RWPE1 (cell line): ENCODE measurements at regions not wholly inside any gene's neighbourhood (a gene's known extent, or its start where the extent isn't known, plus 50 kb on each side); places are given as distances from the start of the nearest gene placed in this dataset.

ENCODE experiments used
- CTCF ChIA-PET: fragments of 350-600 bp; sonication (Branson Sonifier 250); formaldehyde crosslinking; extraction: SDS; loops from one replicate; lab custom pipeline; 2021; lab: Yijun Ruan, JAX
- POLR2A ChIA-PET: fragments of 400-600 bp; formaldehyde crosslinking; extraction: SDS; loops from one replicate; lab custom pipeline; 2020; ENCODE audit warnings: antibody characterized with exemption; ENCODE audit not compliant: low non-redundant PET; lab: Yijun Ruan, JAX
- DNase-seq: peaks from one replicate; pipeline ENCODE4 v3.0.0; 2012; ENCODE audit warnings: low spot score
- H3K27ac ChIP-seq: fragments of 450-650 bp; 2 replicates; pipeline ENCODE4 v1.5.1; 2017
- TF ChIP-seq, protein P1 (sequence below): fragments of 450-650 bp; conservative IDR thresholded peaks from 2 replicates; pipeline ENCODE4 v1.5.1; 2017; ENCODE audit warnings: low read depth, mild to moderate bottlenecking

DNA sequence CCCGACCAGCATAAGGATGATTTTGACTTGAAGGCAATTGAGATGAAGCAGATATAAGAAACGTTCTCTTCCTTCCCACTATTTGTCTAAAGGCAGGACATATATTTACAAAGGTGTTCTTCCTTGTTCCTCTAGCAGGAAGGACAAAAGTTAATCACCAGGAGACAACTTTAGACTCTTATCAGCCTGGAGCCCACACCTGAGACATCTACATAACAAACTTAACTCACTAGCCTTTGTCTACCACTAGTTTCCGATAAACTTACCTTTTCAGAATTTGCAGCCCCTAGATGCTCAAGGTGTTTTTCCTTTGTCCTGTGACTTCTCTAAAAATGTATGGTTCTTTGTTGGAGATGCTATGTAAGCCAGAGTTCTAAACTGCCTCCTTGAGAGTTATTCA, 1047.8 kb upstream of the NXPH2 start:
- ChIA-PET POLR2A (no interaction called here), CTCF (no interaction called here)
- H3K27ac ChIP-seq: no peak overlapping the region
- DNase-seq: no peak
- TF ChIP-seq, protein P1, sequence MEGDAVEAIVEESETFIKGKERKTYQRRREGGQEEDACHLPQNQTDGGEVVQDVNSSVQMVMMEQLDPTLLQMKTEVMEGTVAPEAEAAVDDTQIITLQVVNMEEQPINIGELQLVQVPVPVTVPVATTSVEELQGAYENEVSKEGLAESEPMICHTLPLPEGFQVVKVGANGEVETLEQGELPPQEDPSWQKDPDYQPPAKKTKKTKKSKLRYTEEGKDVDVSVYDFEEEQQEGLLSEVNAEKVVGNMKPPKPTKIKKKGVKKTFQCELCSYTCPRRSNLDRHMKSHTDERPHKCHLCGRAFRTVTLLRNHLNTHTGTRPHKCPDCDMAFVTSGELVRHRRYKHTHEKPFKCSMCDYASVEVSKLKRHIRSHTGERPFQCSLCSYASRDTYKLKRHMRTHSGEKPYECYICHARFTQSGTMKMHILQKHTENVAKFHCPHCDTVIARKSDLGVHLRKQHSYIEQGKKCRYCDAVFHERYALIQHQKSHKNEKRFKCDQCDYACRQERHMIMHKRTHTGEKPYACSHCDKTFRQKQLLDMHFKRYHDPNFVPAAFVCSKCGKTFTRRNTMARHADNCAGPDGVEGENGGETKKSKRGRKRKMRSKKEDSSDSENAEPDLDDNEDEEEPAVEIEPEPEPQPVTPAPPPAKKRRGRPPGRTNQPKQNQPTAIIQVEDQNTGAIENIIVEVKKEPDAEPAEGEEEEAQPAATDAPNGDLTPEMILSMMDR: no peak

DNA sequence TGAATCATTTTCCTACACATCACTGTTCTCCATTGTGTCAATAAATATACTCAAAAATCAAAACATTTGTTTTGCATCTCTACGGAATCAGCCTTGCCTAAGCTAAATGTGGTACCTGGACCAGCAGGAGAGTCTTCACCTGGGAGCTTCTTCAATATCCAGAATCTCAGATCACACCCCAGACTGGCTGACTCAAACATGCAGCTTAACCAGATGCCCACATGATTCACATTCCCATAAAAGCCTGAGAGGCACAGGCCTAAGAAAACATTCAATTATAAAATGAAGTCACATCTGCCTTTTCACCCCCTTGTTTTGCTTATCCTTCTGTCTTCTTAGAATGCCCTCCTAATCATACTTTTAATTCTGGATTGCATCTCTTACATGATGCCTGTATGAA, 1045.5 kb upstream of the NXPH2 start:
- DNase-seq: no peak
- ChIA-PET POLR2A (no interaction called here), CTCF (no interaction called here)
- H3K27ac ChIP-seq: no peak overlapping the region
- TF ChIP-seq, protein P1: no peak

DNA sequence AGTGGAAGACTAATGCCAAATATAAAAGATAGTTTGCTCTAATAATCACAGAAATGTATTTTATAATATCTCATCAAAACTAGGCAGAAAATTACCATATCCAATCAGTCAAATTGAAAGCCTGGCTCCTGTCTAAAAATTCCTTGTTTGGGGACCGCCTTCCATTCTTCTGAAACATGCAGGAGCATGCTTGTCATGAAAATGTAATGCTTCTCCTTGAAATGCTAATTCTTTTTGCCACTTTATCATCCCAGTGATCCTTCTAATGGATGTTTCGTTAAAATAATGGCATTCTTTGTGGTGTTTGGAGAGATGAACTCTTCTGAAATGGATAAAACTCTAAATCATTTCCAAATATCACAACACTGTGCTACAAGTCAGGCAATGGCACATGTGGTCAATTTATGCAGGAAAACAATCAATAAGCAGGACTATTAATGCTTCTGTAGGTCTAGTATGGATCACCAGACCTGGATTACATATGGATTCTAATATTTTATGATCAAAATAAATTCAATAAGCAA, 1039.1 kb upstream of the NXPH2 start:
- no peak for DNase-seq
- no peak overlapping the region for H3K27ac ChIP-seq
- ChIA-PET POLR2A (no interaction called here), CTCF (no interaction called here)
- TF ChIP-seq, protein P1: no peak

DNA sequence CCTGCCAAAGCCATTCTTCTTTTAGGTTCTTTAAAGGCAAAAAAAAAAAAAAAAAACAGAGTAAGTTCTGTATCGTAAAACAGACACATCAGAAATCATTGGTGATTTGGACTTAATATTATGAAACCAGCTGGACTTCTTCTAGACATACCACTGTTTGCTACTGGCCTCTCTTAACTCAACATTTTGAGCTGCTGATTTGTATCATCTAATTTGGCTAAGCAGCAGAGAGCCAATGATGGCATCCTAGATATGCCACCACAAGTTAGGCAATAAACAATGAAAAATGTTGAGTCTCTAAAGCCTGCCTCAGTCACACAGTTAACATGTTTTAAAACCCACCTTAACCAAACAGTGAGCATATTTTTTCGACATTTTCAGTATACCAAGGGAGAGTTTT, 1034.3 kb upstream of the NXPH2 start:
- TF ChIP-seq, protein P1: no peak
- no peak for DNase-seq
- ChIA-PET POLR2A (no interaction called here), CTCF (interaction anchor here (0.7 kb wide), 1 partner anchor 26 kb away, joined by 6 read pairs; no protein-coding TSS in a partner anchor)
- H3K27ac ChIP-seq: no peak overlapping the region

GRCh38 chr2:139813340-139813739, 1033.2 kb upstream of the NXPH2 start:
- H3K27ac ChIP-seq: no peak overlapping the region
- POLR2A ChIA-PET: no interaction called here
- CTCF ChIA-PET: no interaction called here
- no peak for DNase-seq
- TF ChIP-seq, protein P1: no peak

DNA sequence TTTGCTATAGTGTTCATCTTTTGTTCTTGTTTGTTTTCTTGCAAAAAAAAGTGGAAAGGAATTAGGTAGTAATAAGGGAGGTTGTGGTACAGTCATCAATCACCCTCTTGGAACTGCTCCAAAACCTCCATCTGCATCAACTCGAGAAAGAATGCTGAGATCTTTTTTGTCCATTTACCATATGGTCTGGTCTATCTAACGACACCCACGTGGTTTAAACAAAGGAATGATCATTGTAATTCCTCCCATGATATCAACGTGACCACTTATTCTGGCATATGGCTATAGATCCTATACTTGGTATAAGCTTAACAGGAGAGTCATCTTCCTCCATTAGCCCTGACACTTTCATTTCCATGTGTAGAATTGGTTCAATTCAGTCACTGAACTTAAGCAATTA, 1025.3 kb upstream of the NXPH2 start:
- no peak overlapping the region for H3K27ac ChIP-seq
- TF ChIP-seq, protein P1: no peak
- DNase-seq: no peak
- ChIA-PET CTCF (no interaction called here), POLR2A (no interaction called here)
